ENCODE measurements at regions not wholly inside any gene's neighbourhood (a gene's known extent, or its start where the extent isn't known, plus 50 kb on each side); places are given as distances from the start of the nearest gene placed in this dataset.
"Not testable (repeated sequence)": the region's sequence is repeated elsewhere in the genome, so short reads cannot be mapped to it uniquely, and the experiment has no call there.

- H3K36me3 ChIP-seq (ENCODE audit: control insufficient read depth, insufficient read depth, low read length) = no peaks in the 10 kb centered on the region
- TF ChIP-seq CTCF (IDR thresholded peaks at IDR 0.05; ENCODE audit: insufficient read depth, low read length, severe bottlenecking) = no peak
- H3K4me3 ChIP-seq (ENCODE audit: low read depth, low read length) = no peak overlapping the region
- H3K27me3 ChIP-seq (ENCODE audit: control insufficient read depth, insufficient read depth, low read length) = no peaks in the 10 kb centered on the region
- DNase-seq (ENCODE audit: low read depth) = peak; percentile 74
- no peak for FAIRE-seq
These were observed 146.0 kb downstream of the NDFIP2 start for GRCh38 chr13:79626924-79627323.

GRCh38 chr13:79625517-79625916, 144.6 kb downstream of the NDFIP2 start:
- DNase-seq (ENCODE audit: low read depth) = no peak
- H3K4me3 ChIP-seq (ENCODE audit: low read depth, low read length) = no peak overlapping the region
- no peak for FAIRE-seq
- H3K27me3 ChIP-seq (ENCODE audit: control insufficient read depth, insufficient read depth, low read length) = no peaks in the 10 kb centered on the region
- no peaks in the 10 kb centered on the region for H3K36me3 ChIP-seq (ENCODE audit: control insufficient read depth, insufficient read depth, low read length)
- TF ChIP-seq CTCF (IDR thresholded peaks at IDR 0.05; ENCODE audit: insufficient read depth, low read length, severe bottlenecking) = no peak

GRCh38 chr13:79621902-79622301, 140.9 kb downstream of the NDFIP2 start:
- TF ChIP-seq CTCF (IDR thresholded peaks at IDR 0.05; ENCODE audit: insufficient read depth, low read length, severe bottlenecking) = no peak
- H3K27me3 ChIP-seq (ENCODE audit: control insufficient read depth, insufficient read depth, low read length) = no peaks in the 10 kb centered on the region
- H3K4me3 ChIP-seq (ENCODE audit: low read depth, low read length) = no peak overlapping the region
- DNase-seq (ENCODE audit: low read depth) (peak; percentile 86), FAIRE-seq (no peak)
- no peaks in the 10 kb centered on the region for H3K36me3 ChIP-seq (ENCODE audit: control insufficient read depth, insufficient read depth, low read length)

GRCh38 chr13:79621449-79621848, 140.5 kb downstream of the NDFIP2 start:
- H3K4me3 ChIP-seq (ENCODE audit: low read depth, low read length) = no peak overlapping the region
- no peak for TF ChIP-seq CTCF (IDR thresholded peaks at IDR 0.05; ENCODE audit: insufficient read depth, low read length, severe bottlenecking)
- H3K27me3 ChIP-seq (ENCODE audit: control insufficient read depth, insufficient read depth, low read length) = no peaks in the 10 kb centered on the region
- FAIRE-seq (no peak), DNase-seq (ENCODE audit: low read depth) (no peak)
- no peaks in the 10 kb centered on the region for H3K36me3 ChIP-seq (ENCODE audit: control insufficient read depth, insufficient read depth, low read length)

GRCh38 chr13:79614250-79614918, 133.4 kb downstream of the NDFIP2 start:
- TF ChIP-seq CTCF (IDR thresholded peaks at IDR 0.05; ENCODE audit: insufficient read depth, low read length, severe bottlenecking) = no peak
- no peak overlapping the region for H3K4me3 ChIP-seq (ENCODE audit: low read depth, low read length)
- FAIRE-seq (no peak), DNase-seq (ENCODE audit: low read depth) (peak; percentile 64)
- H3K27me3 ChIP-seq (ENCODE audit: control insufficient read depth, insufficient read depth, low read length) = no peaks in the 10 kb centered on the region
- H3K36me3 ChIP-seq (ENCODE audit: control insufficient read depth, insufficient read depth, low read length) = no peaks in the 10 kb centered on the region

- Histone ChIP-seq H3K27me3 (ENCODE audit: control insufficient read depth, insufficient read depth, low read length) (no peaks in the 10 kb centered on the region), H3K36me3 (ENCODE audit: control insufficient read depth, insufficient read depth, low read length) (no peaks in the 10 kb centered on the region), H3K4me3 (ENCODE audit: low read depth, low read length) (no peak overlapping the region)
- DNase-seq (ENCODE audit: low read depth) (no peak), FAIRE-seq (no peak)
- TF ChIP-seq CTCF (IDR thresholded peaks at IDR 0.05; ENCODE audit: insufficient read depth, low read length, severe bottlenecking) = no peak
These were observed 131.6 kb downstream of the NDFIP2 start for GRCh38 chr13:79612604-79613003.

- not testable (repeated sequence) for H3K36me3 ChIP-seq (ENCODE audit: control insufficient read depth, insufficient read depth, low read length); FAIRE-seq; H3K4me3 ChIP-seq (ENCODE audit: low read depth, low read length); DNase-seq (ENCODE audit: low read depth); H3K27me3 ChIP-seq (ENCODE audit: control insufficient read depth, insufficient read depth, low read length)
These were observed 126.9 kb downstream of the NDFIP2 start for GRCh38 chr13:79607895-79608294.

Measured in bronchial epithelial cell (primary cell).